Upper lobe of left lung (tissue), 4 donors: ENCODE measurements at regions not wholly inside any gene's neighbourhood (a gene's known extent, or its start where the extent isn't known, plus 50 kb on each side); places are given as distances from the start of the nearest gene placed in this dataset.

Source experiments
- POLR2A ChIP-seq, 4 donors: fragments of 450-650 bp; IDR thresholded peaks; one replicate each; pipeline ENCODE4 v1.5.1; 2016 to 2017; ENCODE audit warnings: antibody characterized with exemption in 4 of 4, mild to moderate bottlenecking in 2 of 4
- POLR2AphosphoS5 ChIP-seq, 2 donors: sonication (generic); formaldehyde crosslinking; IDR thresholded peaks; one replicate each; pipeline ENCODE4 v1.5.1; 2017; ENCODE audit warnings: antibody characterized with exemption in 2 of 2

- TF ChIP-seq POLR2A (IDR thresholded peaks at IDR 0.05) (no peak), POLR2AphosphoS5 (IDR thresholded peaks at IDR 0.05) (no peak)
Measured at GRCh38 chr1:207256869-207257268, 64.6 kb upstream of the CD55 start.
